OCI-LY7 (cell line): ENCODE measurements at regions not wholly inside any gene's neighbourhood (a gene's known extent, or its start where the extent isn't known, plus 50 kb on each side); places are given as distances from the start of the nearest gene placed in this dataset.

ENCODE experiments used
- BruUV-seq: library from RNA; stranded (reverse); fragments of 400-500 nt; replicated peaks from 2 replicates; lab custom pipeline; 2021; lab: Mats Ljungman, UMichigan
- CTCF ChIA-PET: fragments of 300-600 bp; sonication (Branson Sonifier 250); formaldehyde crosslinking; loops from one replicate; lab custom pipeline; 2022; ENCODE audit warnings: antibody characterized with exemption; ENCODE audit not compliant: unreplicated experiment; lab: Charles Lee
- POLR2A ChIA-PET: fragments of 300-600 bp; sonication (Branson Sonifier 250); formaldehyde crosslinking; loops from one replicate; lab custom pipeline; 2022; ENCODE audit warnings: antibody characterized with exemption; lab: Charles Lee
- DNase-seq: peaks from one replicate; pipeline ENCODE4 v3.0.0-alpha.2; 2015; ENCODE audit warnings: low spot score
- H2AFZ ChIP-seq: fragments of 200-600 bp; sonication (generic), shearing (Covaris generic); 2 replicates; pipeline ENCODE4 v1.6.1; 2014; ENCODE audit warnings: mild to moderate bottlenecking, antibody characterized with exemption, low read length, moderate library complexity
- H3K27ac ChIP-seq: fragments of 200-600 bp; sonication (generic); 2 replicates; pipeline ENCODE4 v1.5.1; 2014; ENCODE audit warnings: mixed run types, low read depth, mild to moderate bottlenecking, moderate library complexity, low read length, inconsistent platforms; ENCODE audit not compliant: poor library complexity, severe bottlenecking
- H3K36me3 ChIP-seq: fragments of 200-600 bp; sonication (generic); 2 replicates; pipeline ENCODE4 v1.6.1; 2014; ENCODE audit warnings: mild to moderate bottlenecking, antibody characterized with exemption, low read length, moderate library complexity, mixed read lengths; ENCODE audit not compliant: insufficient read depth
- H3K4me1 ChIP-seq: fragments of 200-600 bp; sonication (generic); 2 replicates; pipeline ENCODE4 v1.5.1; 2014; ENCODE audit warnings: mild to moderate bottlenecking, low read length; ENCODE audit not compliant: insufficient read depth, poor library complexity, severe bottlenecking
- H3K4me2 ChIP-seq: fragments of 200-600 bp; sonication (generic); 2 replicates; pipeline ENCODE4 v1.6.1; 2014; ENCODE audit warnings: mild to moderate bottlenecking, low read length
- H3K4me3 ChIP-seq: fragments of 200-600 bp; sonication (generic); 2 replicates; pipeline ENCODE4 v1.5.1; 2014; ENCODE audit warnings: mild to moderate bottlenecking, low read depth, low read length; ENCODE audit not compliant: poor library complexity, severe bottlenecking
- H3K79me2 ChIP-seq: fragments of 200-600 bp; sonication (generic); 2 replicates; pipeline ENCODE4 v1.6.1; 2016; ENCODE audit warnings: low read depth, mild to moderate bottlenecking, low read length, moderate library complexity, mixed read lengths; ENCODE audit not compliant: insufficient read depth
- H3K9me2 ChIP-seq: fragments of 200-600 bp; sonication (generic); 2 replicates; pipeline ENCODE4 v1.6.1; 2016; ENCODE audit warnings: mild to moderate bottlenecking, low read length, mixed read lengths; ENCODE audit not compliant: insufficient read depth
- H3K9me3 ChIP-seq: fragments of 200-600 bp; sonication (generic); 2 replicates; pipeline ENCODE4 v1.6.1; 2014; ENCODE audit warnings: mild to moderate bottlenecking, mixed run types, low read length, mixed read lengths
- H4K20me1 ChIP-seq: fragments of 200-600 bp; sonication (generic); 2 replicates; pipeline ENCODE4 v1.6.1; 2014; ENCODE audit warnings: mild to moderate bottlenecking, antibody characterized with exemption, low read length, moderate library complexity, mixed read lengths; ENCODE audit not compliant: insufficient read depth
- CTCF ChIP-seq: fragments of 200-600 bp; sonication (generic); conservative IDR thresholded peaks from 2 replicates; pipeline ENCODE4 v1.5.1; 2014; ENCODE audit warnings: mild to moderate bottlenecking, antibody characterized with exemption, low read length, moderate library complexity, mixed read lengths
- EZH2phosphoT487 ChIP-seq: fragments of 200-600 bp; sonication (generic); IDR thresholded peaks from 2 replicates; pipeline ENCODE4 v1.6.1; 2018; ENCODE audit warnings: low read depth, borderline replicate concordance, mild to moderate bottlenecking, mixed run types, antibody characterized with exemption, low read length, moderate library complexity, mixed read lengths
- intact Hi-C: fragments of 100-400 bp; cut with micrococcal nuclease; formaldehyde crosslinking; loops from one replicate; pipeline ENCODE4 v1.10.0; 2022; ENCODE audit not compliant: unreplicated experiment

DNA sequence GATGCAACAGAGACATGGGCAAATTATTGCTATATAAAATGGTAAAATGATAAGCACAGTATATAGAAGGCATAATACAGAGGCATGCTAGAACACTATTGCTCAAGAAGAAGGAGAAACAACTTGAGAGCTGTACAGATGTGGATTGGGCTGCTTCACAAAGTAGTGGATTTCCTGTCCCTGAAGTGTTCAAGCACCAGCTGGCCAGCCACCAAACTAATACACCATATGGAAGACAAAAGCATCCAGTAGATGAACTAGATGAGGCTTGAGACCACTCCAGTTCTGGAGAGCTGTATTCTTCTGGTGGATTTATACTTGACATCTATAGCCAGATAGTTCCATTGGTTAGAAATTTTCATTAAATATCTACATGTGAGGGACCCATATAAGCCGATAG, 134.1 kb upstream of the GNAO1 start:
- Histone ChIP-seq H3K4me3 (no peak overlapping the region), H3K4me1 (no peaks in the 10 kb centered on the region), H4K20me1 (no peaks in the 10 kb centered on the region), H3K9me2 (no peaks in the 10 kb centered on the region), H3K27ac (no peak overlapping the region), H3K9me3 (no peaks in the 10 kb centered on the region), H3K4me2 (no peak overlapping the region), H2AFZ (no peak overlapping the region), H3K36me3 (no peaks in the 10 kb centered on the region), H3K79me2 (no peaks in the 10 kb centered on the region)
- intact Hi-C loops, result no loop called here
- POLR2A ChIA-PET, result interaction anchor here (0.8 kb wide), 1 partner anchor 106 kb away, joined by 4 read pairs; no protein-coding TSS in a partner anchor
- TF ChIP-seq CTCF, result no peak
- TF ChIP-seq EZH2phosphoT487, result no peak
- no TSS peak for BruUV-seq
- DNase-seq, result no peak
- CTCF ChIA-PET, result no interaction called here

GRCh38 chr16:56050916-56051315, 140.4 kb upstream of the GNAO1 start:
- no peaks in the 10 kb centered on the region for H3K9me3 ChIP-seq

More at GRCh38 chr16:56050916-56051315, 140.4 kb upstream of the GNAO1 start:
- DNase-seq, result no peak
- no TSS peak for BruUV-seq
- ChIA-PET POLR2A (interaction anchor here (0.5 kb wide), 1 partner anchor 51 kb away, joined by 3 read pairs; no protein-coding TSS in a partner anchor), CTCF (no interaction called here)
- Histone ChIP-seq H3K79me2 (no peaks in the 10 kb centered on the region), H3K4me1 (peaks cover 16% of the 10 kb centered on the region), H3K4me2 (no peak overlapping the region), H3K36me3 (no peaks in the 10 kb centered on the region), H3K9me2 (no peaks in the 10 kb centered on the region), H4K20me1 (no peaks in the 10 kb centered on the region), H3K27ac (no peak overlapping the region), H2AFZ (no peak overlapping the region), H3K4me3 (no peak overlapping the region)
- intact Hi-C loops, result no loop called here
- no peak for TF ChIP-seq EZH2phosphoT487
- TF ChIP-seq CTCF, result no peak
